SK-N-SH (cell line): ENCODE measurements at regions not wholly inside any gene's neighbourhood (a gene's known extent, or its start where the extent isn't known, plus 50 kb on each side); places are given as distances from the start of the nearest gene placed in this dataset.

Experiments used
- CTCF ChIA-PET: fragments of 300-600, 350-600 bp; formaldehyde crosslinking; extraction: SDS; loops from one replicate; lab custom pipeline; 2021; lab: Yijun Ruan, JAX
- POLR2A ChIA-PET: fragments of 350-600 bp; sonication (Branson Sonifier 250); formaldehyde crosslinking; extraction: SDS; loops from one replicate; lab custom pipeline; 2020; ENCODE audit warnings: antibody characterized with exemption, inconsistent platforms; lab: Yijun Ruan, JAX
- DNase-seq: peaks from one replicate; pipeline ENCODE4 v3.0.0; 2012
- H2AFZ ChIP-seq: fragments of 200-600 bp; sonication (generic); 2 replicates; pipeline ENCODE4 v1.8.1; 2016; ENCODE audit warnings: antibody characterized with exemption, mild to moderate bottlenecking, low read depth
- H3F3A ChIP-seq: fragments of 200-600 bp; sonication (generic); replicated peaks from 2 replicates; pipeline ENCODE3; 2016; ENCODE audit warnings: antibody characterized with exemption, mild to moderate bottlenecking; ENCODE audit not compliant: insufficient read depth
- H3K27ac ChIP-seq, 2 experiments: fragments of 200-500 bp in 1 of 2; fragments of 200-600 bp in 1 of 2; sonication (Bioruptor generic) in 1 of 2; sonication (generic), shearing (Covaris generic) in 1 of 2; 2 replicates each; pipeline versions ENCODE4 v1.5.1 to v1.6.1; 2014 to 2016; ENCODE audit warnings: low read depth in 2 of 2, inconsistent platforms in 1 of 2, low read length in 1 of 2, mild to moderate bottlenecking in 1 of 2, mixed read lengths in 1 of 2
- H3K27me3 ChIP-seq: fragments of 200-600 bp; sonication (generic), shearing (Covaris generic); 2 replicates; pipeline ENCODE4 v1.6.1; 2016; ENCODE audit warnings: mixed run types; ENCODE audit not compliant: insufficient read depth
- H3K36me3 ChIP-seq, 2 experiments: fragments of 200-500 bp in 1 of 2; fragments of 200-600 bp in 1 of 2; sonication (Bioruptor generic) in 1 of 2; sonication (generic) in 1 of 2; replicated peaks in 1 of 2; 2 replicates each; pipeline versions ENCODE3 to v1.5.1; 2014 to 2016; ENCODE audit warnings: low read length in 1 of 2, mild to moderate bottlenecking in 1 of 2; ENCODE audit not compliant: insufficient read depth in 2 of 2, control insufficient read depth in 1 of 2
- H3K4me1 ChIP-seq, 2 experiments: fragments of 200-500 bp in 1 of 2; fragments of 200-600 bp in 1 of 2; sonication (Bioruptor generic) in 1 of 2; sonication (generic), shearing (Covaris generic) in 1 of 2; 2 replicates each; pipeline versions ENCODE4 v1.5.1 to v1.6.1; 2014 to 2016; ENCODE audit warnings: low read depth in 1 of 2, low read length in 1 of 2, mixed run types in 1 of 2; ENCODE audit not compliant: insufficient read depth in 2 of 2, control insufficient read depth in 1 of 2
- H3K4me2 ChIP-seq: fragments of 200-600 bp; sonication (generic), shearing (Covaris generic); 2 replicates; pipeline ENCODE4 v1.6.1; 2017; ENCODE audit warnings: mixed run types
- H3K4me3 ChIP-seq, 2 experiments: fragments of 200-500 bp in 1 of 2; fragments of 200-600 bp in 1 of 2; sonication (Bioruptor generic) in 1 of 2; sonication (generic), shearing (Covaris generic) in 1 of 2; 2 replicates each; pipeline versions ENCODE4 v1.5.1 to v1.8.1; 2014 to 2016; ENCODE audit warnings: low read depth in 2 of 2, inconsistent platforms in 1 of 2, low read length in 1 of 2, mild to moderate bottlenecking in 1 of 2, mixed read lengths in 1 of 2, moderate library complexity in 1 of 2
- H3K79me2 ChIP-seq: fragments of 200-600 bp; sonication (generic); 2 replicates; pipeline ENCODE4 v1.8.1; 2017; ENCODE audit warnings: mild to moderate bottlenecking; ENCODE audit not compliant: insufficient read depth
- H3K9ac ChIP-seq: fragments of 200-600 bp; sonication (generic); 2 replicates; pipeline ENCODE4 v1.6.1; 2017; ENCODE audit warnings: mixed run types
- H3K9me2 ChIP-seq: fragments of 200-600 bp; sonication (generic); 2 replicates; pipeline ENCODE4 v1.6.1; 2017; ENCODE audit warnings: mixed run types
- H3K9me3 ChIP-seq: fragments of 200-600 bp; sonication (generic); 2 replicates; pipeline ENCODE4 v1.6.1; 2017; ENCODE audit warnings: mixed run types, mild to moderate bottlenecking, moderate library complexity
- H4K20me1 ChIP-seq: fragments of 200-600 bp; sonication (generic); 2 replicates; pipeline ENCODE4 v1.6.1; 2017; ENCODE audit warnings: mild to moderate bottlenecking, mixed run types; ENCODE audit not compliant: insufficient read depth
- CHD2 ChIP-seq: fragments of 150-350 bp; IDR thresholded peaks from 2 replicates; pipeline ENCODE4 v1.6.1; 2018; ENCODE audit warnings: low read length; ENCODE audit not compliant: partially characterized antibody
- CTCF ChIP-seq: fragments of 200-600 bp; sonication (generic); IDR thresholded peaks from 2 replicates; pipeline ENCODE4 v1.6.1; 2017; ENCODE audit warnings: antibody characterized with exemption, mild to moderate bottlenecking, moderate library complexity
- EP300 ChIP-seq, 2 experiments: IDR thresholded peaks; 2 replicates each; pipeline versions ENCODE4 v1.4.0 to v1.6.1; 2012; ENCODE audit warnings: borderline replicate concordance in 1 of 2, low read depth in 1 of 2, low read length in 1 of 2
- EZH2phosphoT487 ChIP-seq: fragments of 200-600 bp; sonication (generic); IDR thresholded peaks from 2 replicates; pipeline ENCODE4 v1.6.1; 2017; ENCODE audit warnings: low read depth, mixed run types, mild to moderate bottlenecking, antibody characterized with exemption, moderate library complexity, borderline replicate concordance
- FOSL2 ChIP-seq: IDR thresholded peaks from 2 replicates; pipeline ENCODE4 v1.4.0; 2012; ENCODE audit warnings: low read depth, mild to moderate bottlenecking, moderate library complexity, borderline replicate concordance
- FOXJ3 ChIP-seq: sonication (generic); formaldehyde crosslinking; IDR thresholded peaks from 2 replicates; pipeline ENCODE4 v1.5.1; 2020; ENCODE audit warnings: mild to moderate bottlenecking, missing genetic modification reagents
- FOXM1 ChIP-seq: IDR thresholded peaks from 2 replicates; pipeline ENCODE4 v1.4.0; 2012; ENCODE audit warnings: low read depth, mild to moderate bottlenecking
- GATA2 ChIP-seq: sonication (generic); formaldehyde crosslinking; IDR thresholded peaks from 2 replicates; pipeline ENCODE4 v1.5.0; 2020; ENCODE audit warnings: mild to moderate bottlenecking, missing genetic modification reagents
- NFIC ChIP-seq: IDR thresholded peaks from 2 replicates; pipeline ENCODE4 v1.4.0; 2012; ENCODE audit warnings: borderline replicate concordance
- NRF1 ChIP-seq: IDR thresholded peaks from 2 replicates; pipeline ENCODE4 v1.6.1; 2012; ENCODE audit warnings: low read depth, mild to moderate bottlenecking, low read length
- POLR2AphosphoS5 ChIP-seq: IDR thresholded peaks from 2 replicates; pipeline ENCODE4 v1.6.1; 2012; ENCODE audit warnings: low read depth, low read length
- RCOR1 ChIP-seq: fragments of 150-350 bp; IDR thresholded peaks from 2 replicates; pipeline ENCODE4 v1.6.1; 2017; ENCODE audit warnings: antibody characterized with exemption, low read length
- SIN3A ChIP-seq: IDR thresholded peaks from 2 replicates; pipeline ENCODE4 v1.6.1; 2012; ENCODE audit warnings: low read depth, mild to moderate bottlenecking, low read length, moderate library complexity, borderline replicate concordance
- ZBTB33 ChIP-seq: IDR thresholded peaks from 2 replicates; pipeline ENCODE4 v1.4.0; 2012; ENCODE audit warnings: low read depth, borderline replicate concordance
- WGBS: methylation state at CpG from one replicate; pipeline ENCODE4 v1.1.6; 2017; ENCODE audit warnings: low lambda C conversion rate; 5-methylcytosine and 5-hydroxymethylcytosine counted together

GRCh38 chr22:48322907-48323306 lies 1504.8 kb downstream of the BRD1 start:
- no peak overlapping the region for H3K9ac ChIP-seq
- H3K27ac ChIP-seq, result no peak overlapping the region
- no peak overlapping the region for H3K4me2 ChIP-seq
- H3K9me2 ChIP-seq, result no peaks in the 10 kb centered on the region
- ChIA-PET CTCF (no interaction called here), POLR2A (no interaction called here)
- no peak for TF ChIP-seq CHD2
- TF ChIP-seq EP300 (IDR thresholded peaks at IDR 0.05; ENCODE audit: borderline replicate concordance in 1 of 2, low read depth in 1 of 2, low read length in 1 of 2), result no peak
- TF ChIP-seq FOXJ3 (CRISPR knock-in tag), result no peak
- no peak for TF ChIP-seq CTCF
- TF ChIP-seq GATA2 (CRISPR knock-in tag), result no peak
- no peak for TF ChIP-seq SIN3A
- TF ChIP-seq RCOR1, result no peak
- H3K36me3 ChIP-seq, result no peaks in the 10 kb centered on the region
- no peak overlapping the region for H3K4me3 ChIP-seq
- no peaks in the 10 kb centered on the region for H3K79me2 ChIP-seq
- DNase-seq, result no peak
- no peaks in the 10 kb centered on the region for H3F3A ChIP-seq
- H4K20me1 ChIP-seq, result no peaks in the 10 kb centered on the region
- no peak overlapping the region for H2AFZ ChIP-seq
- 31% methylated on average over 2 of the region's 2 CpGs for whole genome bisulfite sequencing
- no peaks in the 10 kb centered on the region; the same call in 1 of the 2 replicates for H3K27me3 ChIP-seq
- no peaks in the 10 kb centered on the region for H3K4me1 ChIP-seq
- no peaks in the 10 kb centered on the region for H3K9me3 ChIP-seq

GRCh38 chr22:48321986-48322545 lies 1505.6 kb downstream of the BRD1 start:
- H3K27me3 ChIP-seq, result peaks cover 5% of the 10 kb centered on the region; the same call in 1 of the 2 replicates
- H3K9ac ChIP-seq, result no peak overlapping the region
- no peaks in the 10 kb centered on the region for H3K9me2 ChIP-seq
- ChIA-PET CTCF (no interaction called here), POLR2A (no interaction called here)
- H3K9me3 ChIP-seq, result no peaks in the 10 kb centered on the region
- H3K4me1 ChIP-seq, result no peaks in the 10 kb centered on the region
- no peak overlapping the region for H3K4me3 ChIP-seq
- H3K27ac ChIP-seq, result no peak overlapping the region
- 8% methylated on average over 4 of the region's 9 CpGs for WGBS
- DNase-seq, result no peak
- TF ChIP-seq ZBTB33 (no peak), FOSL2 (no peak), EZH2phosphoT487 (no peak), GATA2 (CRISPR knock-in tag) (no peak), FOXM1 (no peak), EP300 (IDR thresholded peaks at IDR 0.05; ENCODE audit: borderline replicate concordance in 1 of 2, low read depth in 1 of 2, low read length in 1 of 2) (no peak), CTCF (no peak), SIN3A (no peak), NFIC (no peak), NRF1 (no peak), POLR2AphosphoS5 (no peak)
- no peaks in the 10 kb centered on the region for H3K36me3 ChIP-seq
- H3K79me2 ChIP-seq, result no peaks in the 10 kb centered on the region
- H3K4me2 ChIP-seq, result no peak overlapping the region
- H2AFZ ChIP-seq, result no peak overlapping the region
- H4K20me1 ChIP-seq, result no peaks in the 10 kb centered on the region
- H3F3A ChIP-seq, result no peaks in the 10 kb centered on the region
